ENCODE measurements at regions not wholly inside any gene's neighbourhood (a gene's known extent, or its start where the extent isn't known, plus 50 kb on each side); places are given as distances from the start of the nearest gene placed in this dataset.

GRCh38 chrX:4930426-4930825, 1217.0 kb upstream of the PRKX start:
- TF ChIP-seq SUPT20H (IDR thresholded peaks at IDR 0.05; ENCODE audit: borderline replicate concordance, control insufficient read depth, low read depth, low read length) (no peak), TBL1XR1 (IDR thresholded peaks at IDR 0.05; ENCODE audit: low read depth, low read length) (no peak), E2F4 (IDR thresholded peaks at IDR 0.05; ENCODE audit: low read depth, low read length) (no peak), CHD4 (IDR thresholded peaks at IDR 0.05) (no peak), BCL3 (IDR thresholded peaks at IDR 0.05; ENCODE audit: borderline replicate concordance, insufficient read depth, low read depth, low read length, poor library complexity, severe bottlenecking) (no peak), FOXK2 (IDR thresholded peaks at IDR 0.05) (no peak), RELA (IDR thresholded peaks at IDR 0.05; ENCODE audit: borderline replicate concordance, partially characterized antibody) (no peak), CREB1 (IDR thresholded peaks at IDR 0.05; ENCODE audit: low read depth) (no peak), BACH1 (IDR thresholded peaks at IDR 0.05; ENCODE audit: borderline replicate concordance) (no peak), USF1 (IDR thresholded peaks at IDR 0.05; ENCODE audit: borderline replicate concordance, extremely low read length, insufficient read depth, low read depth, low read length) (no peak), SIN3A (IDR thresholded peaks at IDR 0.05; ENCODE audit: low read depth, low read length) (no peak)
- Histone ChIP-seq H3K36me3 (ENCODE audit: control insufficient read depth in 2 of 2, insufficient read depth in 2 of 2, low read length in 1 of 2) (no peaks in the 10 kb centered on the region), H3K27me3 (replicated peaks in 1 of 2; ENCODE audit: control insufficient read depth in 2 of 2, insufficient read depth in 2 of 2, low read length in 1 of 2) (no peaks in the 10 kb centered on the region), H3K4me2 (ENCODE audit: control insufficient read depth, insufficient read depth) (no peak overlapping the region), H3K9ac (ENCODE audit: control insufficient read depth, insufficient read depth, low read length) (no peak overlapping the region), H3K4me1 (ENCODE audit: control insufficient read depth, insufficient read depth, low read length) (no peaks in the 10 kb centered on the region), H4K20me1 (ENCODE audit: control insufficient read depth, insufficient read depth) (no peaks in the 10 kb centered on the region), H3K27ac (ENCODE audit: control insufficient read depth, insufficient read depth) (no peak overlapping the region), H3K79me2 (ENCODE audit: control insufficient read depth, insufficient read depth, low read length) (no peaks in the 10 kb centered on the region), H3K9me3 (replicated peaks; ENCODE audit: control insufficient read depth, insufficient read depth, low read length) (no peaks in the 10 kb centered on the region; the same call in 2 of the 3 replicates), H3K4me3 (no peak overlapping the region), H2AFZ (ENCODE audit: control insufficient read depth, low read depth, low read length) (no peak overlapping the region)
- DNase-seq (ENCODE audit: low read depth, low spot score) (no peak), ATAC-seq (no peak), FAIRE-seq (no peak)
- ChIA-PET SMC1A (ENCODE audit: uncharacterized antibody, unreplicated experiment) (no interaction called here), CTCF (no interaction called here), POLR2A (no interaction called here), RAD21 (ENCODE audit: unreplicated experiment) (no interaction called here)
- in situ Hi-C loops (cut with MboI) (no loop called here), intact Hi-C loops (cut with micrococcal nuclease; ENCODE audit: unreplicated experiment) (no loop called here)
- BruUV-seq (replicated peaks), result no TSS peak
- WGBS (ENCODE audit: insufficient coverage, insufficient replicate concordance, low lambda C conversion rate, missing lambda C conversion rate), result 40% methylated on average over 6 of the region's 6 CpGs

All from GM12878 (cell line).